Gastroesophageal sphincter (tissue), 4 donors: ENCODE measurements at regions not wholly inside any gene's neighbourhood (a gene's known extent, or its start where the extent isn't known, plus 50 kb on each side); places are given as distances from the start of the nearest gene placed in this dataset.

ENCODE experiments used
- ATAC-seq: fragments of 150-250 bp; one replicate; pipeline ENCODE4 v1.9.1; 2016; ENCODE audit warnings: mild to moderate bottlenecking, moderate library complexity
- H3K27ac ChIP-seq, 4 donors: fragments of 200-600 bp; sonication (generic) in 3 of 4; 1 replicate in 3 of 4; 2 replicates in 1 of 4; pipeline ENCODE4 v1.5.1; 2016 to 2019
- H3K27me3 ChIP-seq: fragments of 200-600 bp; sonication (generic); one replicate; pipeline ENCODE4 v1.5.1; 2019
- H3K36me3 ChIP-seq, 2 donors: fragments of 200-600 bp; sonication (generic); one replicate each; pipeline ENCODE4 v1.5.1; 2019; ENCODE audit warnings: control low read depth in 1 of 2
- H3K4me1 ChIP-seq, 3 donors: fragments of 200-600 bp; sonication (generic); 1 replicate in 2 of 3; 2 replicates in 1 of 3; pipeline ENCODE4 v1.5.1; 2016 to 2019; ENCODE audit warnings: control low read depth in 2 of 3
- H3K4me3 ChIP-seq, 2 donors: fragments of 200-600 bp; sonication (generic); one replicate each; pipeline ENCODE4 v1.5.1; 2019; ENCODE audit warnings: mild to moderate bottlenecking in 1 of 2, moderate library complexity in 1 of 2
- H3K9me3 ChIP-seq, 3 donors: fragments of 200-600 bp; sonication (generic); one replicate each; pipeline ENCODE4 v1.5.1; 2017 to 2019; ENCODE audit warnings: control low read depth in 2 of 3
- CTCF ChIP-seq, 4 experiments: fragments of 200-600 bp in 2 of 4; fragments of 450-650 bp in 2 of 4; sonication (generic) in 1 of 4; IDR thresholded peaks; one replicate each; pipeline ENCODE4 v1.5.1; 2017 to 2019; ENCODE audit warnings: antibody characterized with exemption in 4 of 4, mild to moderate bottlenecking in 2 of 4, moderate library complexity in 2 of 4
- EP300 ChIP-seq: sonication (generic); formaldehyde crosslinking; IDR thresholded peaks from one replicate; pipeline ENCODE4 v1.6.1; 2017; ENCODE audit warnings: antibody characterized with exemption, mild to moderate bottlenecking
- POLR2A ChIP-seq, 2 donors: fragments of 450-650 bp; IDR thresholded peaks; one replicate each; pipeline ENCODE4 v1.6.1; 2017; ENCODE audit warnings: antibody characterized with exemption in 2 of 2, mild to moderate bottlenecking in 2 of 2, moderate library complexity in 1 of 2
- POLR2AphosphoS5 ChIP-seq: sonication (generic); formaldehyde crosslinking; IDR thresholded peaks from one replicate; pipeline ENCODE4 v1.6.1; 2017; ENCODE audit warnings: antibody characterized with exemption
- WGBS, 2 donors: methylation state at CpG; one replicate each; pipeline ENCODE4 v1.1.5; 2018; ENCODE audit warnings: low coverage in 1 of 2; 5-methylcytosine and 5-hydroxymethylcytosine counted together

DNA sequence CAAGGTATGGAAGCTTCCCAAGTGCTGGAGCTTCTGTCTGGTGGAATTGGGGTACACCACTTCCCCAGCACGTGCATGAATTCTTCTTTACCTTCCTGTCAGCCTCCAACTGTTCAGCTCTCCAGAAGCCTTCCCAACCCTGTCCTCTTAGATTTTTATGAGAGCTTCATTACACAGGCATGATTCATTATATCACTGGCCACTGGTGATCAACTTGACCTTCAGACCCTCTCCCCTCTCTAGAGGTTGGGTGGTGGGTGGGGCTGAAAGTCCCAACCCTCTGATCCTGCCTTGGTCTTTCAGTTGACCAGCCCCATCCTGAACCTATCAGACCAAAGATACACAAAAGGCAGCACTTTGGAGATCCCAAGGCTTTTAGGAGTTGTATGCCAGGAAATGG is 795.7 kb upstream of the SOX9 start:
- Histone ChIP-seq H3K9me3 (no peaks in the 10 kb centered on the region), H3K4me1 (no peaks in the 10 kb centered on the region), H3K27ac (no peak overlapping the region), H3K27me3 (no peaks in the 10 kb centered on the region), H3K4me3 (no peak overlapping the region), H3K36me3 (no peaks in the 10 kb centered on the region)
- no peak for ATAC-seq
- TF ChIP-seq CTCF (IDR thresholded peaks at IDR 0.05) (no peak), POLR2AphosphoS5 (no peak), EP300 (no peak), POLR2A (IDR thresholded peaks at IDR 0.05) (no peak)
- 67 to 86% methylated on average over 1 of the region's 1 CpG for WGBS, 2 donors

DNA sequence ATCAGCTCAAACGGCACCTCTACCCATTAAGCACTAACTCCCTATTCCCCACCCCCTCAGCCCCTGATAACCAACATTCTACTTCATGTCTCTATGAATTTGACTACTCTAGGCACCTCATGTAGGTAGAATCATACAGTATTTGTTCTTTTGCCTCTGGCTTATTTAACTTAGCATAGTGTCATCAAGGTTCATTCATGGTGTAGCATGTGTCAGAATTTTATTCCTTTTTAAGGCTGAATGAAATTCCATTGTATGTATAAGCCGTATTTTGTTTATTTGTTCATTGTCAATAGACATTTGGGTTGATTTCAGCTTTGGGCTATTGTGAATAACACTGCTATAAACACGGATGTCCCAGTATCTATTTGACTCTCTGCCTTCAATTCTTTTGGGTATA is 794.9 kb upstream of the SOX9 start:
- no peaks in the 10 kb centered on the region for H3K4me1 ChIP-seq
- no peaks in the 10 kb centered on the region for H3K27me3 ChIP-seq
- no peak for ATAC-seq
- TF ChIP-seq POLR2AphosphoS5, result no peak
- TF ChIP-seq EP300, result no peak
- TF ChIP-seq CTCF (IDR thresholded peaks at IDR 0.05), result no peak
- TF ChIP-seq POLR2A (IDR thresholded peaks at IDR 0.05), result no peak
- H3K27ac ChIP-seq, result no peak overlapping the region
- no peaks in the 10 kb centered on the region for H3K9me3 ChIP-seq
- 67 to 74% methylated on average over 3 of the region's 3 CpGs for WGBS, 2 donors
- no peak overlapping the region for H3K4me3 ChIP-seq
- no peaks in the 10 kb centered on the region for H3K36me3 ChIP-seq

- ATAC-seq, result peak; percentile 48
- WGBS, 2 donors, result 29 to 38% methylated on average over 5 of the region's 5 CpGs
- H3K4me3 ChIP-seq, result no peak overlapping the region
Measured at GRCh38 chr17:71327376-71328059, 793.3 kb upstream of the SOX9 start.

GRCh38 chr17:71329310-71330098 is 791.3 kb upstream of the SOX9 start:
- Histone ChIP-seq H3K4me1 (no peaks in the 10 kb centered on the region), H3K9me3 (no peaks in the 10 kb centered on the region), H3K4me3 (no peak overlapping the region), H3K27ac (no peak overlapping the region), H3K27me3 (no peaks in the 10 kb centered on the region), H3K36me3 (no peaks in the 10 kb centered on the region)
- WGBS, 2 donors, result 36 to 80% methylated on average over 4 to 5 of the region's 5 CpGs
- no peak for ATAC-seq
- TF ChIP-seq CTCF (IDR thresholded peaks at IDR 0.05) (no peak), EP300 (no peak), POLR2AphosphoS5 (no peak), POLR2A (IDR thresholded peaks at IDR 0.05) (no peak)

More at GRCh38 chr17:71327376-71328059, 793.3 kb upstream of the SOX9 start:
- TF ChIP-seq EP300, result no peak
- TF ChIP-seq POLR2A (IDR thresholded peaks at IDR 0.05), result no peak
- TF ChIP-seq CTCF (IDR thresholded peaks at IDR 0.05), result no peak
- no peak for TF ChIP-seq POLR2AphosphoS5
- Histone ChIP-seq H3K9me3 (no peaks in the 10 kb centered on the region), H3K27ac (no peak overlapping the region), H3K36me3 (no peaks in the 10 kb centered on the region), H3K4me1 (no peaks in the 10 kb centered on the region), H3K27me3 (no peaks in the 10 kb centered on the region)

DNA sequence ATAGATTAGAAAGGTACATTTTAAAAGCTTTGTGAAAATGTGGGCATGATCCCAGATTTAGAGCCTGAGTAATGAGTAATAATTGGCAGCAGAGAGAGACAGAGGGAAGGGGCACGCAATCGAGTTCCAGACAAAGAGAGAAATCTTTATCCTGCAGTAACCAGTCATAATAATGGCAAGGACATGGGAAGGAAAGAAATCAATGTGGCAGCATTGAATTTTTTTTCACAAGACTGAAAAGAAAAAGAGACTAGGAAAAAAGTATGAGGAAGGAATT is 790.8 kb upstream of the SOX9 start:
- 50 to 80% methylated on average over 2 of the region's 2 CpGs for WGBS, 2 donors
- no peak for ATAC-seq

More for the DNA sequence above, 790.8 kb upstream of the SOX9 start:
- TF ChIP-seq POLR2AphosphoS5 (no peak), POLR2A (IDR thresholded peaks at IDR 0.05) (no peak), CTCF (IDR thresholded peaks at IDR 0.05) (no peak), EP300 (no peak)
- H3K27ac ChIP-seq, result no peak overlapping the region
- no peaks in the 10 kb centered on the region for H3K4me1 ChIP-seq
- no peak overlapping the region for H3K4me3 ChIP-seq
- no peaks in the 10 kb centered on the region for H3K27me3 ChIP-seq
- H3K36me3 ChIP-seq, result no peaks in the 10 kb centered on the region
- H3K9me3 ChIP-seq, result no peaks in the 10 kb centered on the region
